Thymus (tissue), 11 donors: ENCODE measurements at regions not wholly inside any gene's neighbourhood (a gene's known extent, or its start where the extent isn't known, plus 50 kb on each side); places are given as distances from the start of the nearest gene placed in this dataset.

Experiments
- DNase-seq, 9 donors: peaks; one replicate each; pipeline ENCODE4 v3.0.0-alpha.2; 2013; ENCODE audit warnings: low spot score in 9 of 9, low read depth in 6 of 9, missing footprints in 1 of 9
- H3K27ac ChIP-seq, 2 donors: one replicate each; pipeline ENCODE4 v1.5.1; 2013; ENCODE audit warnings: control low read depth in 1 of 2, low read depth in 1 of 2, low read length in 1 of 2, mild to moderate bottlenecking in 1 of 2, moderate library complexity in 1 of 2
- H3K27me3 ChIP-seq, 2 donors: one replicate each; pipeline ENCODE4 v1.5.1; 2013; ENCODE audit warnings: low read length in 1 of 2; ENCODE audit not compliant: control insufficient read depth in 2 of 2, insufficient read depth in 1 of 2
- H3K36me3 ChIP-seq, 2 donors: one replicate each; pipeline ENCODE4 v1.5.1; 2013; ENCODE audit warnings: low read length in 1 of 2, mild to moderate bottlenecking in 1 of 2, moderate library complexity in 1 of 2; ENCODE audit not compliant: control insufficient read depth in 2 of 2, insufficient read depth in 2 of 2
- H3K4me1 ChIP-seq, 2 donors: one replicate each; pipeline ENCODE4 v1.5.1; 2013; ENCODE audit warnings: low read length in 2 of 2; ENCODE audit not compliant: control insufficient read depth in 2 of 2, insufficient read depth in 2 of 2
- H3K4me3 ChIP-seq, 2 donors: one replicate each; pipeline ENCODE4 v1.5.1; 2013; ENCODE audit warnings: low read length in 2 of 2, control low read depth in 1 of 2, mild to moderate bottlenecking in 1 of 2
- H3K9me3 ChIP-seq, 2 donors: one replicate each; pipeline ENCODE4 v1.5.1; 2013; ENCODE audit warnings: low read length in 1 of 2, mild to moderate bottlenecking in 1 of 2; ENCODE audit not compliant: control insufficient read depth in 2 of 2, insufficient read depth in 1 of 2
- WGBS: extraction: QIAGEN DNeasy Blood & Tissue Kit; methylation state at CpG from one replicate; pipeline ENCODE4 v1.1.7; 2013; 5-methylcytosine and 5-hydroxymethylcytosine counted together
- donor health status: healthy.

- H3K27ac ChIP-seq = peak overlapping the region in 1 of 2 donors; percentile 19
- DNase-seq = no peak
- no peak overlapping the region for H3K4me3 ChIP-seq
- 85% methylated on average over 9 of the region's 9 CpGs for WGBS
- no peaks in the 10 kb centered on the region for H3K27me3 ChIP-seq
- no peaks in the 10 kb centered on the region for H3K9me3 ChIP-seq
- H3K36me3 ChIP-seq = no peaks in the 10 kb centered on the region
- H3K4me1 ChIP-seq = peaks cover 11 to 55% of the 10 kb centered on the region in 2 donors
Measured at GRCh38 chr15:99504071-99504822, 61.5 kb upstream of the MEF2A start.

DNA sequence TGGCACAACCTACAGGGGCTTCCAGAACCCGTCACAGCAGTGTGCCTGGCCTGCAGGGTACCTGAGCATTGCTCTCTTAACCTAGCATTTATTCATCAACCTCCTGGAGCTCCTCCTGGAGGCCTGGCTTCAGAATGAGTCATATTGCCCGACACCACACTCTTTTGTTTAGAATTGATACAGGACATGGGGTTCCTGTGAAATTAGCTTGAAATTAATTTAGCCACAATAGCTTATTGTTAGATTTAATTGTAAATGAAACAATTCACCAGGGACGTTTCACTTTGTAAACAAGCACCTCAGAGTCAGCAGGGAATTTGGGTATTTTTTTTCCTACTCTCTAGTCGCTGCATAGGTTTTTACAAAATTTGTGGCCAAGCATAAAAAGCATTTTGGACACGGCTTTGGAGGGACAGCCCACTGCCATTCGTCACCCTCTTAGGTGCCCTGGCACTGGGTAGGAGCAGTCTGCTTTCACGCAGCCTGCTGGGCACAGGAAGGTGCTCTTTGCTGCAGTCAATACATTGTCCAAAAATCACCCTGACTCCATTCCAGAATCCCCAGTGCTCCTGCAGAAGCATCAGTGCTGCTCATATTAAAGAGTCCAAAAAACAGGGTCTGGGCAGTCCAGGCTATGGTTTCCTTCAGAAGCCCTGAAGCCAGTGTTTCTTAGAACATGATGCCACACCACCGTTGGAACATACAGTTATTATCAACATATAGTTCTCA lies 60.8 kb upstream of the MEF2A start:
- 93% methylated on average over 8 of the region's 8 CpGs for WGBS
- DNase-seq = no peak
- no peak overlapping the region for H3K27ac ChIP-seq
- H3K27me3 ChIP-seq = no peaks in the 10 kb centered on the region
- no peak overlapping the region for H3K4me3 ChIP-seq
- H3K36me3 ChIP-seq = no peaks in the 10 kb centered on the region
- H3K4me1 ChIP-seq = peaks cover 19 to 63% of the 10 kb centered on the region in 2 donors
- H3K9me3 ChIP-seq = no peaks in the 10 kb centered on the region

DNA sequence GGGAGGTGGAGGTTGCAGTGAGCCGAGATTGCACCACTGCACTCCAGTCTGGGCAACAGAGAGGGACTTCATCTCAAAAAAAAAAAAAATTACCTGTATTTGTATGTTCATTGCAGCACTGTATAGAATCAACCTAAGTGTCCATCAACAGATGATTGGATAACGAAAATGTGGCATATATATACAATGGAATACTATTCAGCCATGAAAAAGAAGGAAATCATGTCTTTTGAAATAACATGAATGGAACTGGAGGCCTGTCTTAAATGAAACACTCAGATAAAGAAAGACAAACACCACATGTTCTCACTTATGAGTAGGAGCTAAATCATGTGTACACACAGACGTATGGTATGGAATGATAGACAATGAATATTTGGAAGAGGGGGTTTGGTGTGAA lies 59.4 kb upstream of the MEF2A start:
- Histone ChIP-seq H3K4me3 (no peak overlapping the region), H3K9me3 (no peaks in the 10 kb centered on the region), H3K27ac (no peak overlapping the region), H3K4me1 (peaks cover 19 to 55% of the 10 kb centered on the region in 2 donors), H3K36me3 (no peaks in the 10 kb centered on the region), H3K27me3 (no peaks in the 10 kb centered on the region)
- no peak for DNase-seq
- 97% methylated on average over 3 of the region's 3 CpGs for WGBS

- H3K27me3 ChIP-seq = no peaks in the 10 kb centered on the region
- WGBS = 91% methylated on average over 6 of the region's 6 CpGs
- H3K4me3 ChIP-seq = no peak overlapping the region
- peaks cover 15 to 54% of the 10 kb centered on the region in 2 donors for H3K4me1 ChIP-seq
- DNase-seq = no peak
- no peak overlapping the region for H3K27ac ChIP-seq
- no peaks in the 10 kb centered on the region for H3K9me3 ChIP-seq
- no peaks in the 10 kb centered on the region for H3K36me3 ChIP-seq
Measured at GRCh38 chr15:99507016-99507503, 58.7 kb upstream of the MEF2A start.

DNA sequence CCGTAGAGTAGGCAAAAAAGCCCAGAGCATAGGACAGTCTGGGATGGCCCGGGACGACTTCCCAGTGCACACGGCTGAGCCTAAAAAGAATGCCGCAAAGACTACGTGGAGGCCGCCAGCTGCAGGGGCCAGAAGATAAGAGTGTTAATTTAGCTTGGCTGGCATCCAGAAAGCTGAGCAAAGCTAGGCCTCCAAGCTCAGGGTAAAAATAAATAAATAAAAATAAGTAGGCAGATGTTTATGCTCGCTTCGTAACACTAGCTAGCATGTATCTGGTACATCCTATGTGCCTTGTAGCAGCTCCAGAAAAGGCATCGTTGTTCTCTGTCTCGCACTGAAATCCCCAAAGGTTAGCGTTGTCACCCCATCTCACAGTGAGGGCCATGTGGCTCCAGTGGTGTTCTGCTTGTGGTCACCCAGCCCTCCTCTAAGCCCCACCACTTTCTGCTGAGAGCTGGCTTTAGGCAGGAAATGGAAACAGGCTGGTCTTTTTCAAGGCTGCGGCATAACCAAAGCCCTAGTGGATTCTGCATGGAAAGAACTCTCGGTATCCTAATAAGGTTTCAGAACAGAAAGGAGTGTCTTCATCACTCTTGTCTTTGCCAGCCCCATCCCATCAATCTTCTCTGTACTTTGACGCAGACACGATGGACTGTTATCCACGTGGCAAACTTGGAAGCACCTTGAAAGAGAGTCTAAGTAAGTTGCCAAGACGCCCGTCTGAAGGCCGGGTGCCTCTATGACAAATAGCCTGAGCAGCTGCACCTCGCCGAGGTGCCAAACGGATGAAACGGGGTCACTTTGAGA lies 58.1 kb upstream of the MEF2A start:
- DNase-seq = no peak
- Histone ChIP-seq H3K27ac (peak overlapping the region in 1 of 2 donors; percentile 29), H3K36me3 (no peaks in the 10 kb centered on the region), H3K9me3 (no peaks in the 10 kb centered on the region), H3K27me3 (no peaks in the 10 kb centered on the region), H3K4me3 (no peak overlapping the region), H3K4me1 (peaks cover 18 to 54% of the 10 kb centered on the region in 2 donors)
- 39% methylated on average over 24 of the region's 24 CpGs for WGBS

DNA sequence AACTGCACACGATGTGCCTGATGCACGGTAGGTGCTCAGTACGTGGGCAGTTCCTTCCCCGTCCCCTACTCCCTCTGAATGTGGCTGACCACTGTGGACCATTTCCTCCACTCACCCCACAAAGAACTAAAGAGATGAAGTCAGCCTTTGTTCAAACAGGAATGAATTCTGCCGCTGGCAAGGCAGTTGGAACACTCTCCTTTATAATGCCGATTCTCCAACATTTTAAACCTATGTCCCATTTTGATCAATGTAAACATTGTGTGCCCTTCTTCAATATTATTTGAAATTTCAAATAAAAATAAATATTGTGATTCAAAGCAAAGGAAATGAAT lies 57.5 kb upstream of the MEF2A start:
- 82% methylated on average over 6 of the region's 6 CpGs for WGBS
- no peak overlapping the region for H3K4me3 ChIP-seq
- no peaks in the 10 kb centered on the region for H3K27me3 ChIP-seq
- H3K4me1 ChIP-seq = peaks cover 18 to 52% of the 10 kb centered on the region in 2 donors
- no peaks in the 10 kb centered on the region for H3K36me3 ChIP-seq
- no peak for DNase-seq
- H3K27ac ChIP-seq = no peak overlapping the region
- H3K9me3 ChIP-seq = peaks cover 0 to 2% of the 10 kb centered on the region in 2 donors

DNA sequence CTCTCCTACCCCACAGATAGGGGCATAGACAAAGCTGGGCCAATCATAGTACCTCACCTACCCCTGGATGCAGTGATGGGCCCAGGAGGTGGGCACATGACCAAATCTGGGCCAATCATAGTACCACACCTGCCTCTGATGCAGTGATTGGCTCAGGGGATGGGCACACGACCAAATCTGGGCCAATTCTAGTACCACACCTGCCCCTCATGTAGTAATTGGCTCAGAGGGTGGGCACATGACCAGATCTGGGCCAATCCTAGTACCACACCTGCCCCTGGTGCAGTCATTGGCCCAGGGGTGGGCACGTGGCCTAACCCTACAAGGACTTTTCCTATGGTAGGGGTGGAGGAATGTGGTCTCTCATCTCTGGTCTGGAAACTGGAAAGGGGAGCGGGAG lies 56.9 kb upstream of the MEF2A start:
- Histone ChIP-seq H3K9me3 (peaks cover 0 to 6% of the 10 kb centered on the region in 2 donors), H3K27ac (no peak overlapping the region), H3K4me1 (peaks cover 18 to 48% of the 10 kb centered on the region in 2 donors), H3K4me3 (no peak overlapping the region), H3K36me3 (no peaks in the 10 kb centered on the region), H3K27me3 (no peaks in the 10 kb centered on the region)
- WGBS = 98% methylated on average over 3 of the region's 3 CpGs
- DNase-seq = no peak

GRCh38 chr15:99509686-99510461 lies 55.9 kb upstream of the MEF2A start:
- peaks cover 20 to 49% of the 10 kb centered on the region in 2 donors for H3K4me1 ChIP-seq

More at GRCh38 chr15:99509686-99510461, 55.9 kb upstream of the MEF2A start:
- Histone ChIP-seq H3K36me3 (no peaks in the 10 kb centered on the region), H3K4me3 (no peak overlapping the region), H3K27ac (no peak overlapping the region), H3K9me3 (peaks cover 0 to 6% of the 10 kb centered on the region in 2 donors), H3K27me3 (no peaks in the 10 kb centered on the region)
- 46% methylated on average over 7 of the region's 7 CpGs for WGBS
- no peak for DNase-seq
